GM19324 (cell line): ENCODE measurements at regions not wholly inside any gene's neighbourhood (a gene's known extent, or its start where the extent isn't known, plus 50 kb on each side); places are given as distances from the start of the nearest gene placed in this dataset.

Experiments used
- ATAC-seq: cut with Tn5 transposase; IDR thresholded peaks from one replicate; pipeline ENCODE4 v1.9.1; 2021; ENCODE audit warnings: mild to moderate bottlenecking, moderate library complexity; ENCODE audit not compliant: unreplicated experiment, low FRiP score

DNA sequence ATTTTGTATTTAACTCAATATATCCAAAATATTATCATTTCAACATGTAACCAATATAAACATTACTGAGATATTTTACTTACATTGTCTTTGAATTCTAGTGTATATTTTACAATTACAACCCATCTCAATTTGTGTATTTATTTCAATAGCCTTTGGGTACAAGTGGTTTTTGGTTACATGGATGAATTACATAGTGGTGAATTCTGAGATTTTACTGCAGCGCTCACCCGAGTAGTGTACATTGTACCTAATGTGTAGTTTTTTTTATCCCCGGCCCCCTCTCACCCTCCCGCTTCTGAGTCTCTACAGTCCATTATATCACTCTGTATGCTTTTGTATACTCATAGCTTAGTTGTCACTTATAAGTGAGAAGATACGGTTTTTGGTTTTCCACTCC is 117.0 kb upstream of the GALNT2 start:
- ATAC-seq = no peak

DNA sequence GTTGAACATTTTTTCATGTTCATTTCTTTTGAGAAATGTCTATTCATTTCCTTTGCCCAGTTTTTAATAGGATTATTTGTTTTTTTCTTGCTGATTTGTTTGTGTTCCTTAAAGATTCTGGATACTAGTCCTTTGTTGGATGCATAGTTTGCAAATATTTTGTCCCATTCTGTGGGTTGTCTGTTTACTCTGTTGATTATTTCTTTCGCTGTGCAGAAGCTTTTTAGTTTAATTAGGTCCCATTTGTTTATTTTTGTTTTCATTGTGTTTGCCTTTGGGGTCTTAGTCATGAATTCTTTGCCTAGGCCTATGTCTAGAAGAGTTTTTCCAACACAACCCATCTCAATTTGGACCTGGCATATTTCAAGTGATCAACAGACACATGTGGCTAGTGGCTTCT is 116.1 kb upstream of the GALNT2 start:
- ATAC-seq = no peak

DNA sequence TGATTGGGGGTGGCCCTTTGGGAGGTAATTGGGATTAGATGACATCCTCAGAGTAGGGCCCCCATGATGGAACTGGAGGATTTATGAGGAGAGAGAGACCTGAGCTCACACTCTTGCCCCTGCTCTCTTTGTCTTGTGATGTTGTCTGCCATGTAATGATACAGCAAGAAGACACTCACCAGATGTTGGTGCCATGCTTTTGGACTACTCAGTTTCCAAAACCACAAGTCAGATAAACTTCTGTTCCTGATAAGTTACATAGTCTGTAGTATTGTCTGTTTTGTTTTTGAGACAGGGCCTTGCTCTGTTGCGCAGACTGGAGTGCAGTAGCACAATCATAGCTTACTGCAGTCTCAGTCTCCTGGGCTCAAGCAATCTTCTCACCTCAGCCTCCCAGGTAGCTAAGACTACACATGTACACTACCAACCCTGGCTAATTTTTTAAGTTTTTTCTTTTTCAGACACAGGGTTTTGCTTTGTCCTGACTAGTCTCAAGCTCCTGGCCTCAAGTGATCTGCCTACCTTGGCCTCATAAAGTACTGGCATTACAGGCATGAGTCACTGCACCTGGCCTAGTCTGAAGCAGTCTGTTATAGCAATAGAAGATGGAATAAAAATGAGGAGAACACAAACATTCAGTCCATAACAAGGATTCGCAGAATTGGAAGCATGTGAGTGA is 115.0 kb upstream of the GALNT2 start:
- ATAC-seq = no peak

DNA sequence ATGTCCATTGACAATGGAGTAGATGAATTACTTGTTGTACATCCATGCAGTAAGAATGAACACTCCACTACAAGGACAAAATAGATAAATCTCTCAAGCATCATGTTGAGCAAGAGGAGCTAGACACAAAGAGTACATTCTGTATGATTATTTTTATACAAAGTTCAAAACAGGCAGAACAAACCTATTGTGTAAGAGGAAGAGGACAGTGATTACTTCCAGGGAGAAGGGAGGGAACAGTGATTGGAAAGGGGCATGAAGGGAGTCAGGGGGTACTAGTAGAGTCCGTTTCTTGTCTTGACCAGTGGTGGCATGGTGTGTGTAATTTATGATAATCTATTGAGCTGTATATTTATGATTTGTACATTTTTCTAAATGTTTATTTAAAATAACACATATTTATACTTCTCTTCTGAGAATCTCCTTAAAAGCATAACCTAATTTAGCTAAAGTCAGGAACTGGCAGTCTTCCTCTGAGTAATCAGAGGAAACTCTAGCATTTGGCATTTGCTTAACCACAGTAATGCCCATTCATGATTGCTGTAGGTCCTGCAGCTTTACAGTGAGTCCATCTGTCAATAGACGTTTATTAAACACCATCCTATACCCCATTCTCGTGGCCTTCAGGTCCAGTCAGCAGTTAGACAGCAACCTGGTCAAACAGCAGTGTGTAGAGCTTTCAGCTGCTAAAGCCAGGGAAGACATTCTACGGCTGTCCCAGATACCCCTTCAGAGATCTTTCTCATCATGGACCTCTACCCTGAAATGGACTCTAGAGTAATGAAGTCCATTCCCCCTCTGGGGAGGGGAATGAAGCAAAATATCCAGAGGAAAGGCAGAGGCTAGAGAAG is 114.1 kb upstream of the GALNT2 start:
- ATAC-seq = no peak

DNA sequence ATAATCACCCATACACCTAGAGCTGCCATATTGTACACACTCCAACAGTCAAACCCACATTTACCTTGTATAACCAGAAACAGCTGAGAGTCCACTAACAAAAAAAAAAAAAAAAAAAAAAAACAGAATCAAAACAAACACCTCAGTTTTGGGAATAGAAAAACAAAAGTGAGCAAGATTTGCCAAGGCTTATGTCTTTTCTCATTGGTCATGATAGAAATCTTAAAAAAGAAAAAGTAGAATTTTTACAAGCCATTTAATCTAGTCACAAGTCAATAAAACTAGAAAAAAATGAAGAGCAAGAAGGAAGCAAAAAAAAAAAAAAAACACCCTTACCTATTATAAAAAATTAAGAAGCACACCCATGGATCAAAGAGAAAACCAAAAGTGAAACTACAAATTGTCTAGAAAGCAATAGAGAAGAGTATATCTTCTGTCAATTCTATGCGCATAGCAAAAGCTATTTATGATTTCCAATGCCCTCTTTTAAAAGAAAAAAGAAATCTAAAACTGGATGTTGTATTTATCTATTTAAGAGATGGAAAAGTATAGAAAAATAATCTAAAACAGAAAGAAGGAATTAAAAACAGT is 113.2 kb upstream of the GALNT2 start:
- no peak for ATAC-seq

DNA sequence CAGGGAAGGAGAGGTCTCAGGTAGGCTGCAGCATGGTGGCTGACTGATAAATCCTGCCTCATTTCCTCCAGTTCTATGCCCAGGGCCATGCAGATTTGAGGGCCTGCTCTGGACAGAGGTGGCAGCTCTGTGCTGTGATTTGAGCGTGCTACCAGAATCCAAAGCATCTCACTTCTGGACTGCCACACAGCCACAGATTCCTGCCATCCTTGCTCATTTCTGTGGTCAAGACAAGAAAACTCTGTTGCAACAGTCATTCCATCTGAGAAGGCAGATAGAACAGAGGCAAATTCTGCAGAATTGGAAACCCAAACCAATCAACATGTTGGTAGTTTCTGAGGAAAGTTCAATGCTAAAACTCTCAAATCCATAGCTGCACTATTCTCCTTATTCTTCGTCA is 102.8 kb upstream of the GALNT2 start:
- ATAC-seq = no peak

- ATAC-seq = no peak
Measured at GRCh38 chr1:229970714-229971113, 96.3 kb upstream of the GALNT2 start.

DNA sequence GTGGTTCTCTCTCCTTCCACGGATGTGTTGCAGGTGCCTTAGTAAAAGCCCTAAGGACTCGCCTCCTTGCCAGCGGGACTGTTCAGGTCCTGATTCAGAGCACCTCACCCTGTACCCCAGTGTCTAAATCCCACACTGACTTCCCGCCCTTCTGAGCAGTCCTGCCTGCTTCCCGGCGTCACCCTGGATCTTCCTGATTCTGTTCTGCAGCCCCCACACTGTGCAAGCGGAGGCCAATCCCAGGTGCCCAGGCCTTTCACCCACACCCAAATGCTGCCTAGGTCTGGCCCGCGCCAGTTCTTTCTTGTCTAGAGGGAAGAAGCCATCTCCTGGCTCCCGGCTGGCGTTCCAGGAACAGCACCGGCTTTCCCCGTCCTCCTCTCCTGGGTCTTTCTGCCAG is 95.9 kb upstream of the GALNT2 start:
- ATAC-seq = no peak

DNA sequence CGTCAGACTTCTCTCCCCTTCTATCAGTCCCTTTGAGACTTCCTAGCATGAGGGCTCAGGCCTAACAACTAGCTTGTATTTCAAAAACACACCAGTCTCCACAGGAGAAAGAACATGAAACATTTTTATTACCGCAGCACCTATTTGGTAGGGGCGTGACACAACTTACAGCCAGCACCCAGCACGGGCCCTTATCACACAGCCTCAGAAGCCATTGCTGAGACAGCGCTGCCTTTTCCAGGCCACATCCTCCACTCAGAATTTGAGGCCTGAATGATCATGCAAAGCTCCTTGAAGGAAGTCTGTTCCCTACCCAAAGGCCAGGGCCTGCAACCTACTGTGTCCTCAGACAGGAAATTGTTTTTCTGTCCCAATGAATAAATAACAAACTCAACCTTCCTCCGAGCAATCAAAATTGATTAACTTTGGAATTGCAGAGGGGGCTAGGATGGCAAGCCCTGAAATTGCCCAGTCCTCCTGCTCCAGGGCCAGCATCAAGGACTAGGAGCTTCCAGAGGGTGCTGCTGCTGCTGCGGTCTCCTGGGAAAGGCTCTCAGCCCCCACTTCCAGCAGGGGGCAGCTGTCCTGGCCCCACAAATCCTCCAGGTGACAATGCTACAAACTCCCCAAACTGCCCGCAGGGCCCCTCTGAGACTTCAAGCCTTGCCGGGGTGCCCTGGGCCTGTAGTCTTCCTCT is 94.3 kb upstream of the GALNT2 start:
- no peak for ATAC-seq

DNA sequence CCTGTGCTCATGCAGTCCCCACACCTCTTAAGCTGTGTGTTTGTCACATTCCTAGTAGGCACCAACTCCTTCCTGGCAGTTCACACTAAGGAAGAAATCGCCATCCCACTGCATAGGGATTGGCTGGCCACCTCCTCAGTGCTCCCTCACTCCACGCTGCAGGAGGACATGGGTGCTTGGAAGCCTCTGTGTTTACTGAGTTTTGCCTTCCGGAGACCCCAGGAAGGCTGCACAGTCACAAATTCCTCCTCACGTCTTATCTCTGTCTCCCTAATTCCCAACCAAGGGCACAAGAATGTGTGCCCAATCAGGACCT is 93.8 kb upstream of the GALNT2 start:
- no peak for ATAC-seq

- ATAC-seq = no peak
Measured at GRCh38 chr1:229975047-229975446, 92.0 kb upstream of the GALNT2 start.

DNA sequence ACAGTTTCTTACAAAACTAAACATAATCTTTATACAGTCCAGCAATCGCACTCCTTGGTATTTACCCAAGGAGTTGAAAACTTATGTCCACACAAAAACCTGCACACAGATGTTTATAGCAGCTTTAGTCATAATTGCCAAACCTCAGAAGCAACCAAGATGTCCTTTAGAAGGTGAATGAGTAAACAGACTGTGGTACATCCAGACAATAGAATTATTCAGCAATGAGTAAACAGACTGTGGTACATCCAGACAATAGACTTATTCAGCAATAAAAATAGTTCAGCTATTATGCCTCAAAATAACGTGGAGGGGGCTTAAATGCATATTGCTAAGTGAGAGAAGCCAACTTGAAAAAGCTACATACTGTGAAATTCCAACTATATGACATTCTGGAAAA is 87.0 kb upstream of the GALNT2 start:
- ATAC-seq = no peak

DNA sequence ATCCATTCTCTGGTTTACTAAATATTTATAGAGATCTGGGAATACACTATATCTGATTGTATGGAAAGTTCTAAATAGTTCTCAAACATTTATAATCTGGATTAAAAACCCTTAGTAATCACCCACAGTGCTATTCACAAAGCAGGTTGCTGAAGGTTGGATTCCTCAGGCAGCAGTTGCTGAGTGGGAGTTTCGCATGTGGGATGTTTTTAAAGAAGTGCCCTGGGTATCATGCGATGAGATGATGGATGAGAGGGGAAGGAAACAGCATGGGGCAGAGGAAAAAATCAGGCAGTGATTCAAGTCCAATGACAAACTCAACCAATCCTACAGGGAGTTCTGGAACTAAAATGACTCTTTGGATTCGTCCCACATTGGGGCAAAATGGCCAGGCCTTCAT is 85.3 kb upstream of the GALNT2 start:
- no peak for ATAC-seq

DNA sequence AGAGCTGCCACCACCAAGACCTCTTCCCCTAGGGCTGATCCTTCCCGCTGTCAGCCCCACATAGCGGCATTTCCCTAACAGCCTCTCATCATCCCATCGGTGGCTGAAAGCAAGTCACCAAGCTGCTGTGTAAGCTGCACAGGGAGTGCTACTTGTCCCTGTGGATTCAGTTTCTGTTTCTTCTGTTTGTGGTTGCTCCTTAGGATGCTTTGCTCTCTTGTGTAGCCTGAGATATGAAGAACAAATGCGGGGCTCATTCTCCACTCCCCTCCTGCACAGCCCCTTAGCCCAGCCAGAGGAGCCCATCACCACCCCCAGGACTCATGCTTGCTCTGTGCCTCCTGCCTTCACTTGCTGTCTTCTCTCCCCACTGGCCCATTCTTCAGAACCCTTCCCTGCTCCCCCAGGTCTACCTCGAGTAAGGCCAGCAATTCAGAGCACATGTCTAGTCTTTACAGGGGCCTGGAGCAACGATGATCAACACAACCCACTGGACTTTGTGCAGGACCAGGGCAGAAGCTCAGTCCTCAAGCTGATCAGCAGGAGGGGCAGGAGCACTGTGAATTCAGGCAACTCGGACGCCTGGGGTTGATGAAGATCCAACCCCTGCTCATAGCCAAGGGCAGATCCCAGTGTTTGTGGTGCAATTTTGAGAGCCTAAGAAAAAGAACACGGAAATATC is 82.6 kb upstream of the GALNT2 start:
- ATAC-seq = no peak

- ATAC-seq = no peak
Measured at GRCh38 chr1:229984992-229985612, 81.9 kb upstream of the GALNT2 start.

GRCh38 chr1:229985613-229986010 is 81.4 kb upstream of the GALNT2 start:
- ATAC-seq = no peak

GRCh38 chr1:229986737-229987337 is 80.2 kb upstream of the GALNT2 start:
- ATAC-seq = no peak

DNA sequence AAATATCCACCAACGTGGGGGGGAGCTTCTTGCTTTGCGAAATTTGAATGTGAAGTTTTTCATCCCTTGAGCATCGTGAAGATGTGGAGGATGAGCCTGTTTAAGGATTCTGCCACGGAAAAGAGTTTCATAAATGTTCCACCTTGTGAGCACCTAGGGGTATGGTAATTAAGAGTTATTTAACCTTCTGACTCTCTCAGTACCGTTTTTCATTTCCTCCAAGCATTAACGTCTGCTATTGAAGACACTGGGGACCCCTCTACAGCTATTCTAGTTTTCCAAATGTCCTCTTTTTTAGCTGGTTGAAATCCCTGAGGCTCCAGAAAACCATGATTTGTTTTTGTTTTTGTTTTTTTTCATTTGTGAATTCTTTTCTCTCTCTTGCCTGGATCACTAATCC is 79.1 kb upstream of the GALNT2 start:
- ATAC-seq = no peak

- no peak for ATAC-seq
Measured at GRCh38 chr1:229988534-229988933, 78.5 kb upstream of the GALNT2 start.
